HCT116 (cell line): ENCODE measurements at regions not wholly inside any gene's neighbourhood (a gene's known extent, or its start where the extent isn't known, plus 50 kb on each side); places are given as distances from the start of the nearest gene placed in this dataset.

Experiments
- ATAC-seq: fragments of 200-7000 bp; cut with Tn5 transposase; 2 replicates; pipeline ENCODE4 v1.9.1; 2020; ENCODE audit warnings: mild to moderate bottlenecking, moderate library complexity
- BruUV-seq: library from RNA; stranded (reverse); fragments of 400-500 nt; replicated peaks from 2 replicates; lab custom pipeline; 2021; lab: Mats Ljungman, UMichigan
- CTCF ChIA-PET: fragments of 300-600 bp; sonication (Branson Sonifier 250); formaldehyde crosslinking; loops from one replicate; lab custom pipeline; 2021; ENCODE audit warnings: antibody characterized with exemption; lab: Charles Lee
- POLR2A ChIA-PET: fragments of 300-600, 350-600 bp; sonication (Branson Sonifier 250); formaldehyde crosslinking; loops from one replicate; lab custom pipeline; 2021; ENCODE audit warnings: antibody characterized with exemption; lab: Charles Lee
- RAD21 ChIA-PET, 2 experiments: fragments of 300-600 bp; sonication (Branson Sonifier 250); formaldehyde crosslinking; loops; one replicate each; lab custom pipeline; 2023; ENCODE audit warnings: low total read pairs in 2 of 2; ENCODE audit not compliant: uncharacterized antibody in 2 of 2, unreplicated experiment in 2 of 2, low non-redundant PET in 1 of 2; lab: Charles Lee
- DNase-seq: peaks from one replicate; pipeline ENCODE4 v3.0.0-alpha.2; 2010; ENCODE audit warnings: low read depth, low spot score
- H2AFZ ChIP-seq: fragments of 200-600 bp; shearing (Covaris generic), sonication (generic); 2 replicates; pipeline ENCODE4 v1.6.1; 2017; ENCODE audit warnings: low read depth, mixed run types, mixed read lengths, antibody characterized with exemption, low read length; ENCODE audit not compliant: poor library complexity, severe bottlenecking
- H3K27ac ChIP-seq: 2 replicates; pipeline ENCODE4 v1.5.1; 2012; ENCODE audit warnings: low read depth, low read length
- H3K27me3 ChIP-seq: fragments of 200-600 bp; sonication (generic); 2 replicates; pipeline ENCODE4 v1.6.1; 2016; ENCODE audit warnings: mixed run types, low read length, mixed read lengths; ENCODE audit not compliant: insufficient read depth
- H3K36me3 ChIP-seq, 2 experiments: fragments of 200-500 bp in 1 of 2; fragments of 200-600 bp in 1 of 2; sonication (Bioruptor generic) in 1 of 2; sonication (generic) in 1 of 2; 2 replicates each; pipeline versions ENCODE4 v1.5.1 to v1.6.1; 2014 to 2016; ENCODE audit warnings: low read length in 2 of 2, inconsistent platforms in 1 of 2, mixed read lengths in 1 of 2, mixed run types in 1 of 2; ENCODE audit not compliant: insufficient read depth in 2 of 2, control insufficient read depth in 1 of 2
- H3K4me1 ChIP-seq, 2 experiments: fragments of 200-600 bp in 1 of 2; sonication (generic) in 1 of 2; 2 replicates each; pipeline versions ENCODE4 v1.5.1 to v1.6.1; 2012 to 2017; ENCODE audit warnings: low read length in 2 of 2, inconsistent platforms in 1 of 2, mild to moderate bottlenecking in 1 of 2, mixed read lengths in 1 of 2, mixed run types in 1 of 2, moderate library complexity in 1 of 2; ENCODE audit not compliant: insufficient read depth in 2 of 2, control insufficient read depth in 1 of 2
- H3K4me2 ChIP-seq: fragments of 200-600 bp; sonication (generic); 2 replicates; pipeline ENCODE4 v1.6.1; 2017; ENCODE audit warnings: mixed run types, low read length, mixed read lengths
- H3K4me3 ChIP-seq, 2 experiments: fragments of 200-600 bp in 1 of 2; sonication (generic) in 1 of 2; replicated peaks in 1 of 2; 2 replicates each; pipeline ENCODE4 v1.5.1; 2011 to 2016; ENCODE audit warnings: low read length in 2 of 2, control low read depth in 1 of 2, low read depth in 1 of 2, mild to moderate bottlenecking in 1 of 2, mixed read lengths in 1 of 2, mixed run types in 1 of 2
- H3K79me2 ChIP-seq: fragments of 200-600 bp; sonication (generic); 2 replicates; pipeline ENCODE4 v1.6.1; 2017; ENCODE audit warnings: mild to moderate bottlenecking, mixed run types, low read length, moderate library complexity, mixed read lengths; ENCODE audit not compliant: insufficient read depth
- H3K9ac ChIP-seq: fragments of 200-600 bp; sonication (generic); 2 replicates; pipeline ENCODE4 v1.6.1; 2016; ENCODE audit warnings: low read length, mixed read lengths
- H3K9me2 ChIP-seq: fragments of 200-600 bp; sonication (generic), shearing (Covaris generic); 2 replicates; pipeline ENCODE4 v1.6.1; 2017; ENCODE audit warnings: mixed run types, mild to moderate bottlenecking, moderate library complexity; ENCODE audit not compliant: insufficient read depth
- H3K9me3 ChIP-seq, 2 experiments: fragments of 200-500 bp in 1 of 2; fragments of 200-600 bp in 1 of 2; sonication (Bioruptor generic) in 1 of 2; sonication (generic) in 1 of 2; 2 replicates each; pipeline ENCODE4 v1.6.1; 2014 to 2017; ENCODE audit warnings: low read length in 2 of 2, mixed read lengths in 2 of 2, inconsistent platforms in 1 of 2, low read depth in 1 of 2, mild to moderate bottlenecking in 1 of 2, mixed run types in 1 of 2, moderate library complexity in 1 of 2; ENCODE audit not compliant: control insufficient read depth in 1 of 2, insufficient read depth in 1 of 2
- H4K20me1 ChIP-seq: fragments of 200-600 bp; sonication (generic), shearing (Covaris generic); 2 replicates; pipeline ENCODE4 v1.6.1; 2017; ENCODE audit warnings: mixed run types, mild to moderate bottlenecking, moderate library complexity; ENCODE audit not compliant: insufficient read depth
- CTCF ChIP-seq, 3 experiments: fragments of 200-600 bp in 1 of 3; sonication (generic) in 1 of 3; IDR thresholded peaks in 2 of 3; conservative IDR thresholded peaks in 1 of 3; 2 replicates each; pipeline ENCODE4 v1.5.1; 2012 to 2017; ENCODE audit warnings: low read depth in 2 of 3, low read length in 2 of 3, antibody characterized with exemption in 1 of 3, borderline replicate concordance in 1 of 3, control low read depth in 1 of 3, mild to moderate bottlenecking in 1 of 3, mixed read lengths in 1 of 3, mixed run types in 1 of 3, moderate library complexity in 1 of 3; ENCODE audit not compliant: insufficient read depth in 1 of 3
- EGR1 ChIP-seq: IDR thresholded peaks from 2 replicates; pipeline ENCODE4 v1.6.1; 2012; ENCODE audit warnings: low read depth
- JUND ChIP-seq: IDR thresholded peaks from 2 replicates; pipeline ENCODE4 v1.6.1; 2012
- POLR2A ChIP-seq: IDR thresholded peaks from 2 replicates; pipeline ENCODE4 v1.7.0; 2011; ENCODE audit warnings: borderline replicate concordance; ENCODE audit not compliant: insufficient read depth, insufficient read length; ENCODE audit errors: extremely low read depth
- POLR2AphosphoS5 ChIP-seq: IDR thresholded peaks from 2 replicates; pipeline ENCODE4 v1.6.1; 2011; ENCODE audit warnings: mild to moderate bottlenecking, low read depth, low read length, moderate library complexity
- RAD21 ChIP-seq: IDR thresholded peaks from 2 replicates; pipeline ENCODE4 v1.6.1; 2012; ENCODE audit warnings: low read depth, mild to moderate bottlenecking
- ZNF274 ChIP-seq: fragments of 200-500 bp; sonication (Bioruptor generic); IDR thresholded peaks from 2 replicates; pipeline ENCODE4 v1.6.1; 2014; ENCODE audit warnings: mild to moderate bottlenecking, low read depth, low read length, inconsistent platforms
- intact Hi-C: fragments of 100-400 bp; cut with micrococcal nuclease; formaldehyde crosslinking; loops from 2 replicates; pipeline ENCODE4 v1.10.0; 2022
- TF ChIP-seq, protein P1 (sequence below): IDR thresholded peaks from 2 replicates; pipeline ENCODE4 v1.6.1; 2012; ENCODE audit warnings: low read depth

- Histone ChIP-seq H3K9me3 (no peaks in the 10 kb centered on the region), H3K9ac (no peak overlapping the region)
- no peak for ATAC-seq
- TF ChIP-seq RAD21, result no peak
- no peak for TF ChIP-seq ZNF274
- TF ChIP-seq, protein P1, sequence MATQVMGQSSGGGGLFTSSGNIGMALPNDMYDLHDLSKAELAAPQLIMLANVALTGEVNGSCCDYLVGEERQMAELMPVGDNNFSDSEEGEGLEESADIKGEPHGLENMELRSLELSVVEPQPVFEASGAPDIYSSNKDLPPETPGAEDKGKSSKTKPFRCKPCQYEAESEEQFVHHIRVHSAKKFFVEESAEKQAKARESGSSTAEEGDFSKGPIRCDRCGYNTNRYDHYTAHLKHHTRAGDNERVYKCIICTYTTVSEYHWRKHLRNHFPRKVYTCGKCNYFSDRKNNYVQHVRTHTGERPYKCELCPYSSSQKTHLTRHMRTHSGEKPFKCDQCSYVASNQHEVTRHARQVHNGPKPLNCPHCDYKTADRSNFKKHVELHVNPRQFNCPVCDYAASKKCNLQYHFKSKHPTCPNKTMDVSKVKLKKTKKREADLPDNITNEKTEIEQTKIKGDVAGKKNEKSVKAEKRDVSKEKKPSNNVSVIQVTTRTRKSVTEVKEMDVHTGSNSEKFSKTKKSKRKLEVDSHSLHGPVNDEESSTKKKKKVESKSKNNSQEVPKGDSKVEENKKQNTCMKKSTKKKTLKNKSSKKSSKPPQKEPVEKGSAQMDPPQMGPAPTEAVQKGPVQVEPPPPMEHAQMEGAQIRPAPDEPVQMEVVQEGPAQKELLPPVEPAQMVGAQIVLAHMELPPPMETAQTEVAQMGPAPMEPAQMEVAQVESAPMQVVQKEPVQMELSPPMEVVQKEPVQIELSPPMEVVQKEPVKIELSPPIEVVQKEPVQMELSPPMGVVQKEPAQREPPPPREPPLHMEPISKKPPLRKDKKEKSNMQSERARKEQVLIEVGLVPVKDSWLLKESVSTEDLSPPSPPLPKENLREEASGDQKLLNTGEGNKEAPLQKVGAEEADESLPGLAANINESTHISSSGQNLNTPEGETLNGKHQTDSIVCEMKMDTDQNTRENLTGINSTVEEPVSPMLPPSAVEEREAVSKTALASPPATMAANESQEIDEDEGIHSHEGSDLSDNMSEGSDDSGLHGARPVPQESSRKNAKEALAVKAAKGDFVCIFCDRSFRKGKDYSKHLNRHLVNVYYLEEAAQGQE, result no peak
- TF ChIP-seq EGR1, result no peak
- no peak for TF ChIP-seq POLR2A
- no peak for TF ChIP-seq POLR2AphosphoS5
- TF ChIP-seq JUND, result no peak
- TF ChIP-seq CTCF (IDR thresholded peaks at IDR 0.05 in 2 of 3, conservative IDR thresholded peaks at IDR 0.05 in 1 of 3; ENCODE audit: borderline replicate concordance in 1 of 3, insufficient read depth in 1 of 3, low read depth in 2 of 3, low read length in 2 of 3), result no peak
- TF ChIP-seq, all 23 proteins: peak for 0
- H4K20me1 ChIP-seq, result no peaks in the 10 kb centered on the region
- no peak overlapping the region for H3K4me3 ChIP-seq
- no TSS peak for BruUV-seq
- no peaks in the 10 kb centered on the region for H3K9me2 ChIP-seq
- H3K79me2 ChIP-seq, result no peaks in the 10 kb centered on the region
- H3K27me3 ChIP-seq, result no peaks in the 10 kb centered on the region
- ChIA-PET CTCF (no interaction called here), POLR2A (no interaction called here), RAD21 (no interaction called here)
- H2AFZ ChIP-seq, result no peak overlapping the region
- H3K4me1 ChIP-seq, result no peaks in the 10 kb centered on the region
- H3K27ac ChIP-seq, result no peak overlapping the region
- H3K4me2 ChIP-seq, result no peak overlapping the region
- H3K36me3 ChIP-seq, result no peaks in the 10 kb centered on the region
- intact Hi-C loops, result no loop called here
- no peak for DNase-seq
Observed at GRCh38 chr9:94498801-94499453, 56.0 kb upstream of the PCAT7 start.
